ENCODE measurements at regions not wholly inside any gene's neighbourhood (a gene's known extent, or its start where the extent isn't known, plus 50 kb on each side); places are given as distances from the start of the nearest gene placed in this dataset.

GRCh38 chr14:98867726-98868125, 404.3 kb downstream of the BCL11B start:
- Histone ChIP-seq H3K4me3 (no peak overlapping the region), H3K36me3 (no peaks in the 10 kb centered on the region), H3K27me3 (replicated peaks; ENCODE audit: insufficient read depth) (no peaks in the 10 kb centered on the region), H3K4me1 (ENCODE audit: control insufficient read depth in 1 of 2, low read depth in 2 of 2) (no peaks in the 10 kb centered on the region), H3K9me3 (no peaks in the 10 kb centered on the region), H3K27ac (no peak overlapping the region)
- TF ChIP-seq CTCF (IDR thresholded peaks at IDR 0.05), result no peak
- no peak for ATAC-seq (ENCODE audit: insufficient number of reproducible peaks, low FRiP score, low read depth)
- DNase-seq (ENCODE audit: low spot score), result no peak

GRCh38 chr14:98868866-98869265, 403.1 kb downstream of the BCL11B start:
- no peak for TF ChIP-seq CTCF (IDR thresholded peaks at IDR 0.05)
- ATAC-seq (ENCODE audit: insufficient number of reproducible peaks, low FRiP score, low read depth), result no peak
- H3K36me3 ChIP-seq, result no peaks in the 10 kb centered on the region
- DNase-seq (ENCODE audit: low spot score), result no peak
- no peaks in the 10 kb centered on the region for H3K27me3 ChIP-seq (replicated peaks; ENCODE audit: insufficient read depth)
- H3K4me1 ChIP-seq (ENCODE audit: control insufficient read depth in 1 of 2, low read depth in 2 of 2), result no peaks in the 10 kb centered on the region
- H3K4me3 ChIP-seq, result no peak overlapping the region
- H3K9me3 ChIP-seq, result no peaks in the 10 kb centered on the region
- no peak overlapping the region for H3K27ac ChIP-seq

GRCh38 chr14:98871796-98872195, 400.2 kb downstream of the BCL11B start:
- Histone ChIP-seq H3K36me3 (no peaks in the 10 kb centered on the region), H3K27ac (no peak overlapping the region), H3K27me3 (replicated peaks; ENCODE audit: insufficient read depth) (no peaks in the 10 kb centered on the region), H3K9me3 (no peaks in the 10 kb centered on the region), H3K4me1 (ENCODE audit: control insufficient read depth in 1 of 2, low read depth in 2 of 2) (no peaks in the 10 kb centered on the region), H3K4me3 (no peak overlapping the region)
- TF ChIP-seq CTCF (IDR thresholded peaks at IDR 0.05), result no peak
- ATAC-seq (ENCODE audit: insufficient number of reproducible peaks, low FRiP score, low read depth) (no peak), DNase-seq (ENCODE audit: low spot score) (no peak)

- H3K36me3 ChIP-seq, result no peaks in the 10 kb centered on the region
- H3K27ac ChIP-seq, result no peak overlapping the region
- ATAC-seq (ENCODE audit: insufficient number of reproducible peaks, low FRiP score, low read depth) (no peak), DNase-seq (ENCODE audit: low spot score) (no peak)
- H3K4me3 ChIP-seq, result no peak overlapping the region
- TF ChIP-seq CTCF (IDR thresholded peaks at IDR 0.05), result no peak
- H3K9me3 ChIP-seq, result no peaks in the 10 kb centered on the region
- H3K4me1 ChIP-seq (ENCODE audit: control insufficient read depth in 1 of 2, low read depth in 2 of 2), result no peaks in the 10 kb centered on the region
- H3K27me3 ChIP-seq (replicated peaks; ENCODE audit: insufficient read depth), result no peaks in the 10 kb centered on the region
Measured at GRCh38 chr14:98877065-98877464, 394.9 kb downstream of the BCL11B start.

- H3K27me3 ChIP-seq (replicated peaks; ENCODE audit: insufficient read depth), result no peaks in the 10 kb centered on the region
- ATAC-seq (ENCODE audit: insufficient number of reproducible peaks, low FRiP score, low read depth) (no peak), DNase-seq (ENCODE audit: low spot score) (no peak)
- no peaks in the 10 kb centered on the region for H3K36me3 ChIP-seq
- H3K4me3 ChIP-seq, result no peak overlapping the region
- H3K27ac ChIP-seq, result no peak overlapping the region
- no peaks in the 10 kb centered on the region for H3K4me1 ChIP-seq (ENCODE audit: control insufficient read depth in 1 of 2, low read depth in 2 of 2)
- no peaks in the 10 kb centered on the region for H3K9me3 ChIP-seq
- TF ChIP-seq CTCF (IDR thresholded peaks at IDR 0.05), result no peak
Measured at GRCh38 chr14:98878282-98878681, 393.7 kb downstream of the BCL11B start.
